Mesenchymal stem cell (in vitro differentiated cells and primary cell): ENCODE measurements at regions not wholly inside any gene's neighbourhood (a gene's known extent, or its start where the extent isn't known, plus 50 kb on each side); places are given as distances from the start of the nearest gene placed in this dataset.

Experiments
- DNase-seq: peaks from one replicate; pipeline ENCODE4 v3.0.0-alpha.2; 2013
- H2AFZ ChIP-seq: one replicate; pipeline ENCODE4 v1.6.1; 2013; ENCODE audit warnings: low read depth, mild to moderate bottlenecking, control low read depth, inconsistent platforms, low read length, moderate library complexity
- H2AK5ac ChIP-seq: 2 replicates; pipeline ENCODE4 v1.6.1; 2013; ENCODE audit warnings: low read length, moderate library complexity, mild to moderate bottlenecking, inconsistent platforms; ENCODE audit not compliant: severe bottlenecking
- H2BK120ac ChIP-seq: one replicate; pipeline ENCODE4 v1.6.1; 2013; ENCODE audit warnings: low read depth, mild to moderate bottlenecking, inconsistent platforms, low read length, moderate library complexity
- H2BK12ac ChIP-seq, 2 experiments: one replicate each; pipeline ENCODE4 v1.6.1; 2013; ENCODE audit warnings: inconsistent platforms in 2 of 2, low read length in 2 of 2, mild to moderate bottlenecking in 2 of 2, moderate library complexity in 2 of 2, control low read depth in 1 of 2
- H2BK15ac ChIP-seq: one replicate; pipeline ENCODE4 v1.6.1; 2013; ENCODE audit warnings: mild to moderate bottlenecking, low read depth, inconsistent platforms; ENCODE audit not compliant: poor library complexity, severe bottlenecking
- H2BK5ac ChIP-seq: 2 replicates; pipeline ENCODE4 v1.6.1; 2013; ENCODE audit warnings: low read depth, mild to moderate bottlenecking, low read length, control low read depth, inconsistent platforms; ENCODE audit not compliant: poor library complexity, severe bottlenecking
- H3K14ac ChIP-seq, 2 experiments: one replicate each; pipeline ENCODE4 v1.6.1; 2013; ENCODE audit warnings: inconsistent platforms in 2 of 2, low read length in 2 of 2, control low read depth in 1 of 2, mild to moderate bottlenecking in 1 of 2, moderate library complexity in 1 of 2
- H3K18ac ChIP-seq, 2 experiments: one replicate each; pipeline ENCODE4 v1.6.1; 2013; ENCODE audit warnings: inconsistent platforms in 2 of 2, low read length in 2 of 2, control low read depth in 1 of 2, low read depth in 1 of 2, mild to moderate bottlenecking in 1 of 2
- H3K23ac ChIP-seq, 2 experiments: one replicate each; pipeline ENCODE4 v1.6.1; 2013; ENCODE audit warnings: inconsistent platforms in 2 of 2, low read length in 2 of 2, mild to moderate bottlenecking in 2 of 2, moderate library complexity in 2 of 2, control low read depth in 1 of 2
- H3K27ac ChIP-seq: 2 replicates; pipeline ENCODE4 v1.5.1; 2013; ENCODE audit warnings: mild to moderate bottlenecking, moderate library complexity, low read length, control low read depth, inconsistent platforms; ENCODE audit not compliant: poor library complexity, severe bottlenecking
- H3K27me3 ChIP-seq, 2 experiments: 2 replicates each; pipeline versions ENCODE4 v1.6.1 to v1.7.0; 2013; ENCODE audit warnings: low read length in 2 of 2, mild to moderate bottlenecking in 2 of 2, moderate library complexity in 2 of 2, control low read depth in 1 of 2, inconsistent platforms in 1 of 2; ENCODE audit not compliant: control insufficient read depth in 1 of 2, insufficient read depth in 1 of 2
- H3K36me3 ChIP-seq, 2 experiments: 2 replicates each; pipeline versions ENCODE4 v1.6.1 to v1.7.0; 2013; ENCODE audit warnings: low read length in 2 of 2, control low read depth in 1 of 2, inconsistent platforms in 1 of 2, low read depth in 1 of 2, mild to moderate bottlenecking in 1 of 2; ENCODE audit not compliant: insufficient read depth in 2 of 2, control insufficient read depth in 1 of 2
- H3K4ac ChIP-seq, 2 experiments: one replicate each; pipeline ENCODE4 v1.6.1; 2013; ENCODE audit warnings: inconsistent platforms in 2 of 2, low read length in 2 of 2, mild to moderate bottlenecking in 2 of 2, moderate library complexity in 2 of 2, control low read depth in 1 of 2, low read depth in 1 of 2
- H3K4me1 ChIP-seq: 2 replicates; pipeline ENCODE4 v1.6.1; 2013; ENCODE audit warnings: low read depth, low read length, control low read depth; ENCODE audit not compliant: control insufficient read depth, insufficient read depth
- H3K4me2 ChIP-seq: 2 replicates; pipeline ENCODE4 v1.6.1; 2013; ENCODE audit warnings: low read length, mild to moderate bottlenecking, inconsistent platforms; ENCODE audit not compliant: poor library complexity, severe bottlenecking
- H3K4me3 ChIP-seq, 2 experiments: 2 replicates each; pipeline versions ENCODE4 v1.5.1 to v1.7.0; 2013; ENCODE audit warnings: low read length in 2 of 2, mild to moderate bottlenecking in 2 of 2, control low read depth in 1 of 2, low read depth in 1 of 2; ENCODE audit not compliant: insufficient read depth in 1 of 2
- H3K79me1 ChIP-seq: replicated peaks from 2 replicates; pipeline ENCODE4 v1.6.1; 2013; ENCODE audit warnings: mild to moderate bottlenecking, control low read depth, low read length, inconsistent platforms; ENCODE audit not compliant: poor library complexity, severe bottlenecking
- H3K9ac ChIP-seq: 2 replicates; pipeline ENCODE4 v1.7.0; 2013; ENCODE audit warnings: mild to moderate bottlenecking, low read length, moderate library complexity
- H3K9me3 ChIP-seq: 2 replicates; pipeline ENCODE4 v1.7.0; 2013; ENCODE audit warnings: mild to moderate bottlenecking, low read length; ENCODE audit not compliant: control insufficient read depth
- H4K8ac ChIP-seq: one replicate; pipeline ENCODE4 v1.6.1; 2013; ENCODE audit warnings: inconsistent platforms, mild to moderate bottlenecking, low read length, moderate library complexity
- H4K91ac ChIP-seq: one replicate; pipeline ENCODE4 v1.6.1; 2013; ENCODE audit warnings: mild to moderate bottlenecking, low read length, inconsistent platforms
- WGBS: methylation state at CpG from one replicate; pipeline ENCODE4 v1.1.7; 2013; ENCODE audit warnings: mixed read lengths; 5-methylcytosine and 5-hydroxymethylcytosine counted together

GRCh38 chr9:12618956-12619355 is 74.2 kb upstream of the TYRP1 start:
- H4K91ac ChIP-seq: no peak overlapping the region
- WGBS: 98% methylated on average over 2 of the region's 2 CpGs
- no peaks in the 10 kb centered on the region for H3K4me1 ChIP-seq
- no peak overlapping the region for H2AK5ac ChIP-seq
- no peak overlapping the region for H3K4me2 ChIP-seq
- no peak overlapping the region for H2BK12ac ChIP-seq
- no peak for DNase-seq
- no peak overlapping the region for H2BK15ac ChIP-seq
- no peak overlapping the region for H3K14ac ChIP-seq
- no peak overlapping the region for H2BK5ac ChIP-seq
- H3K9me3 ChIP-seq: no peaks in the 10 kb centered on the region
- no peak overlapping the region for H3K9ac ChIP-seq
- H3K18ac ChIP-seq: no peak overlapping the region
- H3K23ac ChIP-seq: no peak overlapping the region
- H3K4me3 ChIP-seq: no peak overlapping the region
- no peak overlapping the region for H2AFZ ChIP-seq
- no peak overlapping the region for H3K4ac ChIP-seq
- no peak overlapping the region for H3K27ac ChIP-seq
- no peak overlapping the region for H4K8ac ChIP-seq
- no peak overlapping the region for H2BK120ac ChIP-seq
- peaks cover 0 to 5% of the 10 kb centered on the region in 2 experiments for H3K27me3 ChIP-seq
- H3K36me3 ChIP-seq: no peaks in the 10 kb centered on the region
- H3K79me1 ChIP-seq: no peaks in the 10 kb centered on the region

- H3K23ac ChIP-seq: no peak overlapping the region
- H4K8ac ChIP-seq: no peak overlapping the region
- H3K4ac ChIP-seq: no peak overlapping the region
- no peak overlapping the region for H3K4me3 ChIP-seq
- H3K14ac ChIP-seq: no peak overlapping the region
- no peaks in the 10 kb centered on the region for H3K36me3 ChIP-seq
- no peak overlapping the region for H2BK5ac ChIP-seq
- H3K27ac ChIP-seq: no peak overlapping the region
- H3K4me2 ChIP-seq: no peak overlapping the region
- no peak overlapping the region for H2BK120ac ChIP-seq
- H3K79me1 ChIP-seq: no peaks in the 10 kb centered on the region
- WGBS: 80% methylated on average over 1 of the region's 1 CpG
- no peak overlapping the region for H2BK12ac ChIP-seq
- no peak overlapping the region for H2AK5ac ChIP-seq
- H3K9me3 ChIP-seq: no peaks in the 10 kb centered on the region
- H2AFZ ChIP-seq: no peak overlapping the region
- no peak for DNase-seq
- H3K9ac ChIP-seq: no peak overlapping the region
- no peak overlapping the region for H3K18ac ChIP-seq
- H4K91ac ChIP-seq: no peak overlapping the region
- H3K4me1 ChIP-seq: no peaks in the 10 kb centered on the region
- no peak overlapping the region for H2BK15ac ChIP-seq
- no peaks in the 10 kb centered on the region for H3K27me3 ChIP-seq
Observed at GRCh38 chr9:12625844-12626243, 67.3 kb upstream of the TYRP1 start.

- Histone ChIP-seq H3K4ac (no peak overlapping the region), H3K9me3 (no peaks in the 10 kb centered on the region), H3K79me1 (no peaks in the 10 kb centered on the region)
Observed at GRCh38 chr9:12627096-12627495, 66.1 kb upstream of the TYRP1 start.

GRCh38 chr9:12628546-12628945 is 64.6 kb upstream of the TYRP1 start:
- Histone ChIP-seq H4K8ac (no peak overlapping the region), H2BK120ac (no peak overlapping the region), H3K27me3 (peaks cover 0 to 8% of the 10 kb centered on the region in 2 experiments), H3K18ac (no peak overlapping the region), H2BK15ac (no peak overlapping the region), H4K91ac (no peak overlapping the region), H3K9me3 (no peaks in the 10 kb centered on the region), H2AK5ac (no peak overlapping the region), H3K27ac (no peak overlapping the region), H3K36me3 (no peaks in the 10 kb centered on the region), H3K23ac (no peak overlapping the region), H3K79me1 (no peaks in the 10 kb centered on the region), H2AFZ (no peak overlapping the region), H2BK12ac (no peak overlapping the region), H3K4me2 (no peak overlapping the region), H3K14ac (no peak overlapping the region), H3K4ac (no peak overlapping the region), H3K4me3 (no peak overlapping the region), H2BK5ac (no peak overlapping the region), H3K4me1 (peaks cover 3% of the 10 kb centered on the region), H3K9ac (no peak overlapping the region)
- WGBS: no CpG with 5 or more reads among the region's 1 CpG
- no peak for DNase-seq

More at GRCh38 chr9:12627096-12627495, 66.1 kb upstream of the TYRP1 start:
- Histone ChIP-seq H3K27ac (no peak overlapping the region), H3K4me1 (no peaks in the 10 kb centered on the region), H4K8ac (no peak overlapping the region), H3K14ac (no peak overlapping the region), H3K4me3 (no peak overlapping the region), H4K91ac (no peak overlapping the region), H3K23ac (no peak overlapping the region), H3K9ac (no peak overlapping the region), H2AFZ (no peak overlapping the region), H3K36me3 (no peaks in the 10 kb centered on the region), H2AK5ac (no peak overlapping the region), H2BK5ac (no peak overlapping the region), H2BK15ac (no peak overlapping the region), H3K4me2 (no peak overlapping the region), H2BK12ac (no peak overlapping the region), H3K27me3 (peaks cover 0 to 2% of the 10 kb centered on the region in 2 experiments), H2BK120ac (no peak overlapping the region), H3K18ac (no peak overlapping the region)
- DNase-seq: no peak
- 87% methylated on average over 1 of the region's 1 CpG for WGBS
